H1 (cell line): ENCODE measurements at regions not wholly inside any gene's neighbourhood (a gene's known extent, or its start where the extent isn't known, plus 50 kb on each side); places are given as distances from the start of the nearest gene placed in this dataset.

Source experiments
- CTCF ChIA-PET: fragments of 300-600 bp; sonication (Branson Sonifier 250); formaldehyde crosslinking; loops from one replicate; lab custom pipeline; 2021; ENCODE audit not compliant: partially characterized antibody; lab: Charles Lee
- POLR2A ChIA-PET: fragments of 300-600 bp; sonication (Branson Sonifier 250); formaldehyde crosslinking; loops from one replicate; lab custom pipeline; 2021; ENCODE audit warnings: inconsistent platforms; ENCODE audit not compliant: partially characterized antibody; lab: Charles Lee
- DNase-seq, 2 experiments: peaks; one replicate each; pipeline versions ENCODE4 v3.0.0 to v3.0.0-alpha.2; 2010 to 2022; ENCODE audit warnings: low spot score in 2 of 2, low read depth in 1 of 2, mixed read lengths in 1 of 2
- FAIRE-seq: peaks from 2 replicates; lab custom pipeline; 2011; peaks lifted over from hg19 to GRCh38; lab: Jason Lieb, UNC
- H2AFZ ChIP-seq: 2 replicates; pipeline ENCODE4 v1.8.1; 2012; ENCODE audit warnings: low read length, inconsistent platforms
- H2AK5ac ChIP-seq: 2 replicates; pipeline ENCODE4 v1.6.1; 2013; ENCODE audit warnings: low read depth, low read length
- H2BK120ac ChIP-seq: replicated peaks from 2 replicates; pipeline ENCODE3; 2013; ENCODE audit warnings: low read depth, low read length, inconsistent platforms
- H2BK12ac ChIP-seq: 2 replicates; pipeline ENCODE4 v1.6.1; 2013; ENCODE audit warnings: low read depth, low read length
- H2BK15ac ChIP-seq: 2 replicates; pipeline ENCODE4 v1.6.1; 2013; ENCODE audit warnings: low read length
- H2BK20ac ChIP-seq: 2 replicates; pipeline ENCODE4 v1.6.1; 2013; ENCODE audit warnings: low read length
- H2BK5ac ChIP-seq: 2 replicates; pipeline ENCODE4 v1.6.1; 2013; ENCODE audit warnings: low read depth, low read length
- H3K14ac ChIP-seq: 2 replicates; pipeline ENCODE4 v1.6.1; 2013; ENCODE audit warnings: inconsistent platforms; ENCODE audit not compliant: insufficient read length
- H3K18ac ChIP-seq: 2 replicates; pipeline ENCODE4 v1.6.1; 2013; ENCODE audit warnings: low read length; ENCODE audit errors: extremely low read depth
- H3K23ac ChIP-seq: 2 replicates; pipeline ENCODE4 v1.6.1; 2013; ENCODE audit warnings: inconsistent platforms; ENCODE audit not compliant: insufficient read length
- H3K23me2 ChIP-seq: 2 replicates; pipeline ENCODE4 v1.6.1; 2013; ENCODE audit warnings: low read depth, low read length
- H3K27ac ChIP-seq: 2 replicates; pipeline ENCODE4 v1.6.1; 2011; ENCODE audit warnings: low read depth, low read length, inconsistent platforms
- H3K27me3 ChIP-seq, 4 experiments: replicated peaks in 1 of 4; 1 replicate in 1 of 4; 2 replicates in 3 of 4; pipeline versions ENCODE4 v1.6.1 to v1.8.1; 2011 to 2013; ENCODE audit warnings: low read length in 3 of 4, mild to moderate bottlenecking in 3 of 4, inconsistent platforms in 2 of 4, mixed read lengths in 2 of 4, moderate library complexity in 1 of 4; ENCODE audit not compliant: control insufficient read depth in 3 of 4, insufficient read depth in 3 of 4; ENCODE audit errors: extremely low read depth in 1 of 4
- H3K36me3 ChIP-seq, 4 experiments: 2 replicates each; pipeline versions ENCODE4 v1.6.1 to v1.8.1; 2011 to 2013; ENCODE audit warnings: mild to moderate bottlenecking in 4 of 4, low read length in 3 of 4, moderate library complexity in 2 of 4, control low read depth in 1 of 4, inconsistent platforms in 1 of 4; ENCODE audit not compliant: insufficient read depth in 4 of 4, control insufficient read depth in 2 of 4
- H3K4ac ChIP-seq: replicated peaks from 2 replicates; pipeline ENCODE3; 2013; ENCODE audit warnings: low read length, low read depth, mixed read lengths, inconsistent platforms; ENCODE audit not compliant: insufficient read length
- H3K4me1 ChIP-seq, 4 experiments: replicated peaks in 1 of 4; 1 replicate in 1 of 4; 2 replicates in 3 of 4; pipeline versions ENCODE4 v1.6.1 to v1.8.1; 2011 to 2013; ENCODE audit warnings: low read length in 3 of 4, inconsistent platforms in 2 of 4, mixed read lengths in 1 of 4; ENCODE audit not compliant: insufficient read depth in 4 of 4, control insufficient read depth in 3 of 4
- H3K4me2 ChIP-seq, 2 experiments: 2 replicates each; pipeline versions ENCODE4 v1.6.1 to v1.8.1; 2011 to 2013; ENCODE audit warnings: low read depth in 2 of 2, low read length in 2 of 2, control low read depth in 1 of 2, inconsistent platforms in 1 of 2, mild to moderate bottlenecking in 1 of 2; ENCODE audit not compliant: insufficient read depth in 1 of 2
- H3K4me3 ChIP-seq, 4 experiments: fragments of 200-600, 300-600 bp in 1 of 4; sonication (generic), shearing (Covaris generic), sonication (Bioruptor Twin) in 1 of 4; 2 replicates each; pipeline versions ENCODE4 v1.5.1 to v1.8.1; 2011 to 2016; ENCODE audit warnings: low read length in 4 of 4, low read depth in 3 of 4, control low read depth in 2 of 4, inconsistent platforms in 2 of 4, mild to moderate bottlenecking in 2 of 4, mixed read lengths in 1 of 4, moderate library complexity in 1 of 4; ENCODE audit not compliant: insufficient read depth in 2 of 4; ENCODE audit errors: extremely low read depth in 1 of 4
- H3K56ac ChIP-seq: replicated peaks from 2 replicates; pipeline ENCODE3; 2013; ENCODE audit warnings: low read depth, mild to moderate bottlenecking, mixed read lengths, low read length, inconsistent platforms; ENCODE audit not compliant: insufficient read length
- H3K79me1 ChIP-seq: 2 replicates; pipeline ENCODE4 v1.6.1; 2013; ENCODE audit warnings: low read depth, low read length, control low read depth
- H3K79me2 ChIP-seq, 2 experiments: 2 replicates each; pipeline versions ENCODE4 v1.6.1 to v1.8.1; 2012 to 2013; ENCODE audit warnings: low read length in 2 of 2, mild to moderate bottlenecking in 2 of 2, inconsistent platforms in 1 of 2; ENCODE audit not compliant: insufficient read depth in 2 of 2, control insufficient read depth in 1 of 2
- H3K9ac ChIP-seq, 4 experiments: replicated peaks in 1 of 4; 1 replicate in 1 of 4; 2 replicates in 3 of 4; pipeline versions ENCODE4 v1.6.1 to v1.8.1; 2011 to 2013; ENCODE audit warnings: low read depth in 3 of 4, low read length in 3 of 4, control low read depth in 2 of 4, mild to moderate bottlenecking in 2 of 4, moderate library complexity in 2 of 4, inconsistent platforms in 1 of 4; ENCODE audit errors: extremely low read depth in 1 of 4
- H3K9me3 ChIP-seq, 2 experiments: 2 replicates each; pipeline versions ENCODE4 v1.6.1 to v1.8.1; 2012 to 2013; ENCODE audit warnings: mild to moderate bottlenecking in 2 of 2, moderate library complexity in 2 of 2, control low read depth in 1 of 2, inconsistent platforms in 1 of 2, low read depth in 1 of 2, low read length in 1 of 2, mixed read lengths in 1 of 2; ENCODE audit not compliant: insufficient read depth in 2 of 2
- H4K20me1 ChIP-seq, 2 experiments: replicated peaks in 1 of 2; 2 replicates each; pipeline versions ENCODE3 to v1.8.1; 2011 to 2013; ENCODE audit warnings: inconsistent platforms in 2 of 2, low read length in 2 of 2, mild to moderate bottlenecking in 1 of 2; ENCODE audit not compliant: insufficient read depth in 2 of 2, control insufficient read depth in 1 of 2
- H4K5ac ChIP-seq: 2 replicates; pipeline ENCODE4 v1.6.1; 2013; ENCODE audit warnings: low read length, low read depth, mixed read lengths, inconsistent platforms; ENCODE audit not compliant: insufficient read length
- H4K8ac ChIP-seq: 2 replicates; pipeline ENCODE4 v1.8.0; 2013; ENCODE audit warnings: mild to moderate bottlenecking, moderate library complexity, low read length, inconsistent platforms; ENCODE audit not compliant: insufficient read depth; ENCODE audit errors: extremely low read depth
- H4K91ac ChIP-seq: replicated peaks from 2 replicates; pipeline ENCODE3; 2013; ENCODE audit warnings: low read length, mixed read lengths, inconsistent platforms; ENCODE audit not compliant: insufficient read length
- ASH2L ChIP-seq: fragments of 200-600, 300-600 bp; sonication (generic); IDR thresholded peaks from one replicate; pipeline ENCODE4 v1.7.1; 2017; ENCODE audit warnings: low read length
- MAFK ChIP-seq: IDR thresholded peaks from 2 replicates; pipeline ENCODE4 v1.6.1; 2012; ENCODE audit warnings: low read depth, mild to moderate bottlenecking, improper control_type of control experiment, low read length
- NANOG ChIP-seq: IDR thresholded peaks from 2 replicates; pipeline ENCODE4 v1.6.1; 2011; ENCODE audit warnings: low read length, low read depth, mild to moderate bottlenecking, inconsistent platforms; ENCODE audit not compliant: insufficient read depth, poor library complexity, severe bottlenecking
- SUZ12 ChIP-seq: fragments of 200-600 bp; sonication (generic); IDR thresholded peaks from 2 replicates; pipeline ENCODE4 v1.6.1; 2012; ENCODE audit warnings: mild to moderate bottlenecking, inconsistent platforms, low read length, moderate library complexity, mixed read lengths
- TCF12 ChIP-seq: IDR thresholded peaks from 2 replicates; pipeline ENCODE4 v1.6.1; 2011; ENCODE audit warnings: low read depth, mild to moderate bottlenecking, low read length
- WGBS, 2 experiments: shearing (Covaris generic) in 1 of 2; methylation state at CpG; one replicate each; pipeline versions ENCODE4 v1.1.6 to v1.1.7; 2013 to 2015; ENCODE audit warnings: low lambda C conversion rate in 2 of 2, mixed read lengths in 2 of 2, inconsistent platforms in 1 of 2, low coverage in 1 of 2, missing lambda C conversion rate in 1 of 2; ENCODE audit not compliant: insufficient replicate concordance in 2 of 2, insufficient coverage in 1 of 2, insufficient read length in 1 of 2; ENCODE audit errors: extremely low coverage in 1 of 2, missing lambda C conversion rate in 1 of 2; 5-methylcytosine and 5-hydroxymethylcytosine counted together

- Histone ChIP-seq H4K5ac (no peak overlapping the region), H3K27ac (no peak overlapping the region), H3K4ac (no peak overlapping the region), H4K20me1 (no peaks in the 10 kb centered on the region), H4K91ac (no peak overlapping the region), H2AK5ac (no peak overlapping the region), H2BK20ac (no peak overlapping the region), H3K79me2 (no peaks in the 10 kb centered on the region), H3K4me2 (no peak overlapping the region), H2BK120ac (no peak overlapping the region), H3K9ac (no peak overlapping the region), H3K23ac (no peak overlapping the region), H3K56ac (no peak overlapping the region), H3K27me3 (no peaks in the 10 kb centered on the region), H3K9me3 (no peaks in the 10 kb centered on the region), H2BK5ac (no peak overlapping the region), H3K23me2 (no peaks in the 10 kb centered on the region), H2AFZ (peak overlapping the region; percentile 68; the same call in 1 of the 2 replicates), H3K18ac (no peak overlapping the region), H2BK12ac (no peak overlapping the region), H4K8ac (no peak overlapping the region), H3K14ac (no peak overlapping the region), H3K36me3 (no peaks in the 10 kb centered on the region), H3K4me3 (no peak overlapping the region), H3K4me1 (no peaks in the 10 kb centered on the region), H2BK15ac (no peak overlapping the region), H3K79me1 (no peaks in the 10 kb centered on the region)
- no peak for FAIRE-seq
- 72% methylated on average over 3 of the region's 3 CpGs; no CpG with 5 or more reads in 1 of the 2 experiments for whole genome bisulfite sequencing, 2 experiments
- CTCF ChIA-PET = interaction anchor here (1.1 kb wide), 1 partner anchor 11 kb away, joined by 3 read pairs; no protein-coding TSS in a partner anchor
- POLR2A ChIA-PET = no interaction called here
- DNase-seq = no peak
- TF ChIP-seq MAFK (no peak), TCF12 (no peak), ASH2L (no peak), NANOG (no peak), SUZ12 (no peak)
Observed at GRCh38 chr10:56831681-56832080, 470.6 kb upstream of the ZWINT start.
